ENCODE measurements at regions not wholly inside any gene's neighbourhood (a gene's known extent, or its start where the extent isn't known, plus 50 kb on each side); places are given as distances from the start of the nearest gene placed in this dataset.

GRCh38 chr20:41983159-41983558, 365.0 kb upstream of the CHD6 start:
- intact Hi-C loops (cut with micrococcal nuclease) = no loop called here
- Mint-ChIP-seq H3K9me3 (no peaks in the 10 kb centered on the region), H3K27ac (no peak overlapping the region), H3K4me3 (no peak overlapping the region), H3K4me1 (ENCODE audit: low read depth) (no peaks in the 10 kb centered on the region), H3K36me3 (ENCODE audit: low read depth) (no peaks in the 10 kb centered on the region), H3K27me3 (ENCODE audit: insufficient read depth) (no peaks in the 10 kb centered on the region)
- DNase-seq (ENCODE audit: low spot score) = no peak

GRCh38 chr20:41981746-41982145, 363.6 kb upstream of the CHD6 start:
- Mint-ChIP-seq H3K4me1 (ENCODE audit: low read depth) (no peaks in the 10 kb centered on the region), H3K27ac (no peak overlapping the region), H3K9me3 (no peaks in the 10 kb centered on the region), H3K36me3 (ENCODE audit: low read depth) (no peaks in the 10 kb centered on the region), H3K27me3 (ENCODE audit: insufficient read depth) (no peaks in the 10 kb centered on the region), H3K4me3 (no peak overlapping the region)
- DNase-seq (ENCODE audit: low spot score) = no peak
- intact Hi-C loops (cut with micrococcal nuclease) = no loop called here

GRCh38 chr20:41978875-41979274, 360.7 kb upstream of the CHD6 start:
- intact Hi-C loops (cut with micrococcal nuclease) = no loop called here
- Mint-ChIP-seq H3K9me3 (no peaks in the 10 kb centered on the region), H3K4me3 (no peak overlapping the region)

DNA sequence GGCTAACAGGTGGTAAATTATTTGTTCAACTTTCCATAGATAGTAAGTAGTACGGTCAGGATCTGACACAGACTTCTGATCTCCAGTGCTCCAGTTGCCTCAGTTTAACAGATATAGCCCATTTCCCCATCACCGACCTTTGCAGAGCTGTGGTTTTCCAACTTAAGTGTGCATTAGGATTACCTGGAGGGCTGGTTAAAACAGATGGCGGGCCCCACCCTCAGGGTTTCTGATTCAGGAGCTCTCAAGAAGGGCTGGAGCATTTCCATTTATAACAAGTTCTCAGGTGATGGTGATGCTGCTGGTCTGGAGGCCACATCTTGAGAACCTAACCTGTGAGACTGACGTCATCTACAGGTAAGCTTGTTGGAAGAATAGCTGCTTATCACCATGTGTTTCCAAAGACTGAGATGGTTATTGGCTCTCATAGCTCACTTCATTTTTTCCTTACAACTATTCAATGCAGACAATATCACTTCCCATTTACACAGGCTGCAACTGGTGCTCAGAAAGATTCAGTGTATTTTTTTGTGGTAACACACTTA, 360.1 kb upstream of the CHD6 start:
- H3K9me3 Mint-ChIP-seq = no peaks in the 10 kb centered on the region
- no peak for DNase-seq (ENCODE audit: low spot score)
- no peak overlapping the region for H3K4me3 Mint-ChIP-seq
- H3K4me1 Mint-ChIP-seq (ENCODE audit: low read depth) = no peaks in the 10 kb centered on the region
- no peak overlapping the region for H3K27ac Mint-ChIP-seq
- no peaks in the 10 kb centered on the region for H3K27me3 Mint-ChIP-seq (ENCODE audit: insufficient read depth)
- no peaks in the 10 kb centered on the region for H3K36me3 Mint-ChIP-seq (ENCODE audit: low read depth)
- intact Hi-C loops (cut with micrococcal nuclease) = no loop called here

More at GRCh38 chr20:41978875-41979274, 360.7 kb upstream of the CHD6 start:
- Mint-ChIP-seq H3K27me3 (ENCODE audit: insufficient read depth) (no peaks in the 10 kb centered on the region), H3K27ac (no peak overlapping the region), H3K4me1 (ENCODE audit: low read depth) (no peaks in the 10 kb centered on the region), H3K36me3 (ENCODE audit: low read depth) (no peaks in the 10 kb centered on the region)
- DNase-seq (ENCODE audit: low spot score) = no peak

- DNase-seq (ENCODE audit: low spot score) = no peak
- intact Hi-C loops (cut with micrococcal nuclease) = no loop called here
- Mint-ChIP-seq H3K9me3 (no peaks in the 10 kb centered on the region), H3K4me1 (ENCODE audit: low read depth) (no peaks in the 10 kb centered on the region), H3K36me3 (ENCODE audit: low read depth) (no peaks in the 10 kb centered on the region), H3K27ac (no peak overlapping the region), H3K27me3 (ENCODE audit: insufficient read depth) (peaks cover 3% of the 10 kb centered on the region), H3K4me3 (no peak overlapping the region)
Observed at GRCh38 chr20:41969656-41970055, 351.5 kb upstream of the CHD6 start.

GRCh38 chr20:41960166-41960565, 342.0 kb upstream of the CHD6 start:
- intact Hi-C loops (cut with micrococcal nuclease) = no loop called here
- Mint-ChIP-seq H3K27ac (no peak overlapping the region), H3K4me3 (no peak overlapping the region), H3K9me3 (no peaks in the 10 kb centered on the region), H3K27me3 (ENCODE audit: insufficient read depth) (no peaks in the 10 kb centered on the region), H3K4me1 (ENCODE audit: low read depth) (no peaks in the 10 kb centered on the region), H3K36me3 (ENCODE audit: low read depth) (no peaks in the 10 kb centered on the region)
- DNase-seq (ENCODE audit: low spot score) = no peak

- DNase-seq (ENCODE audit: low spot score) = no peak
- no peak overlapping the region for H3K4me3 Mint-ChIP-seq
- no peaks in the 10 kb centered on the region for H3K4me1 Mint-ChIP-seq (ENCODE audit: low read depth)
- intact Hi-C loops (cut with micrococcal nuclease) = no loop called here
- no peak overlapping the region for H3K27ac Mint-ChIP-seq
- no peaks in the 10 kb centered on the region for H3K36me3 Mint-ChIP-seq (ENCODE audit: low read depth)
- no peaks in the 10 kb centered on the region for H3K9me3 Mint-ChIP-seq
- no peaks in the 10 kb centered on the region for H3K27me3 Mint-ChIP-seq (ENCODE audit: insufficient read depth)
Observed at GRCh38 chr20:41958391-41958790, 340.2 kb upstream of the CHD6 start.

- Mint-ChIP-seq H3K9me3 (no peaks in the 10 kb centered on the region), H3K27ac (no peak overlapping the region), H3K4me1 (ENCODE audit: low read depth) (peaks cover 3% of the 10 kb centered on the region), H3K36me3 (ENCODE audit: low read depth) (no peaks in the 10 kb centered on the region), H3K4me3 (no peak overlapping the region), H3K27me3 (ENCODE audit: insufficient read depth) (no peaks in the 10 kb centered on the region)
- DNase-seq (ENCODE audit: low spot score) = no peak
- intact Hi-C loops (cut with micrococcal nuclease) = no loop called here
Observed at GRCh38 chr20:41956338-41957074, 338.3 kb upstream of the CHD6 start.

GRCh38 chr20:41952166-41952565, 334.0 kb upstream of the CHD6 start:
- DNase-seq (ENCODE audit: low spot score) = no peak
- intact Hi-C loops (cut with micrococcal nuclease) = no loop called here
- peaks cover 5% of the 10 kb centered on the region for H3K4me1 Mint-ChIP-seq (ENCODE audit: low read depth)
- H3K27me3 Mint-ChIP-seq (ENCODE audit: insufficient read depth) = peaks cover 3% of the 10 kb centered on the region
- H3K27ac Mint-ChIP-seq = no peak overlapping the region
- no peak overlapping the region for H3K4me3 Mint-ChIP-seq
- H3K9me3 Mint-ChIP-seq = no peaks in the 10 kb centered on the region
- no peaks in the 10 kb centered on the region for H3K36me3 Mint-ChIP-seq (ENCODE audit: low read depth)

DNA sequence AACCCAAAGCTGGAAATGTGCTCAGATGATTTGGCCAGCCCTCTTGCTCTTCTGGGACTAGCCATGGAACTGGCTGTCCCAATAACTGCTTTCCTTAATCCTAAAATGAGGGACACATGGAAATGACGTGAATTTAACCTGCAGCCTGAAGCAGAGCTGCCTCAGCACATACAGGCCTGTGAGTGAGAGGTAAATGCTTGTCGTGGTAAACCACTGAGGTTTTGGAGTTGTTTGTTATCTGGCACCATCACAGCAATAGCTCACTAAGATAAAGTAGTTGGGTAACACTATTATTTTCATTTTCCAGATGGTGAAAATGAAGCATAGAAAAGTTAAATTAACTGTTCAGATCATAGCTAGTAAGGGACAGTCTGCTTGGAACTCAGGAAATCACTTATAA, 333.4 kb upstream of the CHD6 start:
- Mint-ChIP-seq H3K4me3 (no peak overlapping the region), H3K9me3 (no peaks in the 10 kb centered on the region), H3K27me3 (ENCODE audit: insufficient read depth) (peaks cover 5% of the 10 kb centered on the region), H3K27ac (no peak overlapping the region), H3K4me1 (ENCODE audit: low read depth) (peaks cover 5% of the 10 kb centered on the region), H3K36me3 (ENCODE audit: low read depth) (no peaks in the 10 kb centered on the region)
- intact Hi-C loops (cut with micrococcal nuclease) = no loop called here
- DNase-seq (ENCODE audit: low spot score) = no peak

- Mint-ChIP-seq H3K36me3 (ENCODE audit: low read depth) (no peaks in the 10 kb centered on the region), H3K9me3 (no peaks in the 10 kb centered on the region), H3K4me3 (no peak overlapping the region), H3K27ac (no peak overlapping the region), H3K4me1 (ENCODE audit: low read depth) (no peaks in the 10 kb centered on the region), H3K27me3 (ENCODE audit: insufficient read depth) (peaks cover 4% of the 10 kb centered on the region)
- no peak for DNase-seq (ENCODE audit: low spot score)
- intact Hi-C loops (cut with micrococcal nuclease) = no loop called here
Observed at GRCh38 chr20:41939659-41940058, 321.5 kb upstream of the CHD6 start.

GRCh38 chr20:41938353-41938752, 320.2 kb upstream of the CHD6 start:
- Mint-ChIP-seq H3K9me3 (no peaks in the 10 kb centered on the region), H3K36me3 (ENCODE audit: low read depth) (no peaks in the 10 kb centered on the region), H3K4me3 (no peak overlapping the region), H3K27ac (no peak overlapping the region), H3K27me3 (ENCODE audit: insufficient read depth) (peaks cover 4% of the 10 kb centered on the region), H3K4me1 (ENCODE audit: low read depth) (no peaks in the 10 kb centered on the region)
- DNase-seq (ENCODE audit: low spot score) = no peak
- intact Hi-C loops (cut with micrococcal nuclease) = no loop called here

GRCh38 chr20:41935259-41935791, 317.1 kb upstream of the CHD6 start:
- DNase-seq (ENCODE audit: low spot score) = no peak
- Mint-ChIP-seq H3K4me3 (no peak overlapping the region), H3K9me3 (peaks cover 2% of the 10 kb centered on the region), H3K4me1 (ENCODE audit: low read depth) (no peaks in the 10 kb centered on the region), H3K36me3 (ENCODE audit: low read depth) (no peaks in the 10 kb centered on the region), H3K27me3 (ENCODE audit: insufficient read depth) (peaks cover 2% of the 10 kb centered on the region), H3K27ac (no peak overlapping the region)
- intact Hi-C loops (cut with micrococcal nuclease) = no loop called here

Measured in activated T-helper 1 cell treated with anti-CD3 and anti-CD28 coated beads, Interleukin-12 subunit alpha, Interleukin-12 subunit beta, Interleukin-2, Interleukin-4 antibody, amounts not matched to agents 30 ng/mL and 10 ng/mL and 1 ng/mL, durations not matched to agents 14 hours and 24 hours and 36 hours (primary cell).